ENCODE measurements at regions not wholly inside any gene's neighbourhood (a gene's known extent, or its start where the extent isn't known, plus 50 kb on each side); places are given as distances from the start of the nearest gene placed in this dataset.

- peak overlapping the region in 1 of 2 donors; percentile 16 for H3K4me3 ChIP-seq
- peaks cover 0 to 48% (median 28%) of the 10 kb centered on the region in 4 donors for H3K4me1 ChIP-seq
- H3K36me3 ChIP-seq = no peaks in the 10 kb centered on the region
- peak overlapping the region; percentile 62 to 73 for H3K27ac ChIP-seq
- intact Hi-C loops (cut with DNase I; ENCODE audit: low total_unique reads) = no loop called here
- H3K9me3 ChIP-seq = no peaks in the 10 kb centered on the region
- TF ChIP-seq CTCF (IDR thresholded peaks at IDR 0.05) = no peak
- DNase-seq = peak in 1 of 2 donors; percentile 73
- no peaks in the 10 kb centered on the region for H3K27me3 ChIP-seq
Measured at GRCh38 chr10:29921071-29921446, 138.3 kb downstream of the JCAD start.

GRCh38 chr10:29920408-29921070 lies 138.8 kb downstream of the JCAD start:
- H3K27me3 ChIP-seq = no peaks in the 10 kb centered on the region
- H3K4me1 ChIP-seq = peaks cover 0 to 50% (median 28%) of the 10 kb centered on the region in 4 donors
- H3K36me3 ChIP-seq = no peaks in the 10 kb centered on the region
- peak overlapping the region; percentile 62 to 73 for H3K27ac ChIP-seq
- TF ChIP-seq CTCF (IDR thresholded peaks at IDR 0.05) = no peak
- peak overlapping the region in 1 of 2 donors; percentile 16 for H3K4me3 ChIP-seq
- intact Hi-C loops (cut with DNase I; ENCODE audit: low total_unique reads) = no loop called here
- no peak for DNase-seq
- H3K9me3 ChIP-seq = no peaks in the 10 kb centered on the region

GRCh38 chr10:29918623-29919400 lies 140.6 kb downstream of the JCAD start:
- no peak for DNase-seq
- H3K9me3 ChIP-seq = no peaks in the 10 kb centered on the region

GRCh38 chr10:29917311-29917710 lies 142.1 kb downstream of the JCAD start:
- TF ChIP-seq CTCF (IDR thresholded peaks at IDR 0.05) = no peak
- no peak overlapping the region for H3K4me3 ChIP-seq
- H3K27me3 ChIP-seq = no peaks in the 10 kb centered on the region
- intact Hi-C loops (cut with DNase I; ENCODE audit: low total_unique reads) = no loop called here
- no peaks in the 10 kb centered on the region for H3K36me3 ChIP-seq
- H3K4me1 ChIP-seq = peaks cover 0 to 40% (median 18%) of the 10 kb centered on the region in 4 donors
- H3K9me3 ChIP-seq = no peaks in the 10 kb centered on the region
- no peak for DNase-seq
- peak overlapping the region in 1 of 2 donors; percentile 11 for H3K27ac ChIP-seq

More at GRCh38 chr10:29918623-29919400, 140.6 kb downstream of the JCAD start:
- Histone ChIP-seq H3K27ac (no peak overlapping the region), H3K4me3 (no peak overlapping the region), H3K4me1 (peaks cover 0 to 53% (median 28%) of the 10 kb centered on the region in 4 donors), H3K36me3 (no peaks in the 10 kb centered on the region), H3K27me3 (no peaks in the 10 kb centered on the region)
- intact Hi-C loops (cut with DNase I; ENCODE audit: low total_unique reads) = no loop called here
- TF ChIP-seq CTCF (IDR thresholded peaks at IDR 0.05) = no peak

- Histone ChIP-seq H3K27ac (peak overlapping the region in 1 of 2 donors; percentile 11), H3K4me3 (no peak overlapping the region), H3K36me3 (no peaks in the 10 kb centered on the region), H3K4me1 (peaks cover 0 to 34% (median 14%) of the 10 kb centered on the region in 4 donors), H3K27me3 (no peaks in the 10 kb centered on the region), H3K9me3 (no peaks in the 10 kb centered on the region)
- intact Hi-C loops (cut with DNase I; ENCODE audit: low total_unique reads) = no loop called here
- no peak for DNase-seq
- TF ChIP-seq CTCF (IDR thresholded peaks at IDR 0.05) = no peak
Measured at GRCh38 chr10:29916669-29917068, 142.7 kb downstream of the JCAD start.
